B cell (primary cell): ENCODE measurements at regions not wholly inside any gene's neighbourhood (a gene's known extent, or its start where the extent isn't known, plus 50 kb on each side); places are given as distances from the start of the nearest gene placed in this dataset.

Experiments
- EZH2 ChIP-seq: IDR thresholded peaks from 2 replicates; pipeline ENCODE4 v1.6.1; 2012; ENCODE audit warnings: borderline replicate concordance, low read depth, mild to moderate bottlenecking, moderate library complexity, low read length; ENCODE audit not compliant: insufficient read depth, poor library complexity, severe bottlenecking
- TF ChIP-seq, protein P1 (sequence below): fragments of 200-600 bp; IDR thresholded peaks from one replicate; pipeline ENCODE4 v1.8.0; 2022; ENCODE audit warnings: antibody characterized with exemption, mild to moderate bottlenecking

GRCh38 chr15:79373728-79374127 lies 58.4 kb upstream of the MINAR1 start:
- TF ChIP-seq, protein P1, sequence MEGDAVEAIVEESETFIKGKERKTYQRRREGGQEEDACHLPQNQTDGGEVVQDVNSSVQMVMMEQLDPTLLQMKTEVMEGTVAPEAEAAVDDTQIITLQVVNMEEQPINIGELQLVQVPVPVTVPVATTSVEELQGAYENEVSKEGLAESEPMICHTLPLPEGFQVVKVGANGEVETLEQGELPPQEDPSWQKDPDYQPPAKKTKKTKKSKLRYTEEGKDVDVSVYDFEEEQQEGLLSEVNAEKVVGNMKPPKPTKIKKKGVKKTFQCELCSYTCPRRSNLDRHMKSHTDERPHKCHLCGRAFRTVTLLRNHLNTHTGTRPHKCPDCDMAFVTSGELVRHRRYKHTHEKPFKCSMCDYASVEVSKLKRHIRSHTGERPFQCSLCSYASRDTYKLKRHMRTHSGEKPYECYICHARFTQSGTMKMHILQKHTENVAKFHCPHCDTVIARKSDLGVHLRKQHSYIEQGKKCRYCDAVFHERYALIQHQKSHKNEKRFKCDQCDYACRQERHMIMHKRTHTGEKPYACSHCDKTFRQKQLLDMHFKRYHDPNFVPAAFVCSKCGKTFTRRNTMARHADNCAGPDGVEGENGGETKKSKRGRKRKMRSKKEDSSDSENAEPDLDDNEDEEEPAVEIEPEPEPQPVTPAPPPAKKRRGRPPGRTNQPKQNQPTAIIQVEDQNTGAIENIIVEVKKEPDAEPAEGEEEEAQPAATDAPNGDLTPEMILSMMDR = no peak
- TF ChIP-seq EZH2 = no peak
